Cerebellar nuclear complex (tissue), 1 donor: ENCODE measurements at regions not wholly inside any gene's neighbourhood (a gene's known extent, or its start where the extent isn't known, plus 50 kb on each side); places are given as distances from the start of the nearest gene placed in this dataset.
"Not testable (repeated sequence)": the region's sequence is repeated elsewhere in the genome, so short reads cannot be mapped to it uniquely, and the experiment has no call there.

Experiments used
- DNase-seq, 2 experiments: peaks; one replicate each; lab custom pipeline; 2025; lab: John Stamatoyannopoulos, UW

GRCh38 chr3:106120356-106120755, 251.5 kb upstream of the CBLB start:
- no peak for DNase-seq

GRCh38 chr3:106121491-106122289, 252.9 kb upstream of the CBLB start:
- no peak for DNase-seq

GRCh38 chr3:106124818-106125217, 256.0 kb upstream of the CBLB start:
- no peak for DNase-seq

GRCh38 chr3:106125321-106125720, 256.5 kb upstream of the CBLB start:
- DNase-seq, result no peak

GRCh38 chr3:106126067-106126845, 257.4 kb upstream of the CBLB start:
- DNase-seq, result no peak

- DNase-seq, result no peak
Observed at GRCh38 chr3:106126846-106127235, 258.0 kb upstream of the CBLB start.

- DNase-seq, result no peak
Observed at GRCh38 chr3:106129939-106130338, 261.1 kb upstream of the CBLB start.

GRCh38 chr3:106130384-106131198, 261.8 kb upstream of the CBLB start:
- DNase-seq, result no peak

- DNase-seq, result no peak
Observed at GRCh38 chr3:106135451-106136160, 266.8 kb upstream of the CBLB start.

GRCh38 chr3:106139826-106140225, 271.0 kb upstream of the CBLB start:
- DNase-seq, result no peak

- DNase-seq, result no peak
Observed at GRCh38 chr3:106140431-106140830, 271.6 kb upstream of the CBLB start.

GRCh38 chr3:106144030-106144429, 275.2 kb upstream of the CBLB start:
- no peak for DNase-seq

GRCh38 chr3:106148440-106149082, 279.7 kb upstream of the CBLB start:
- not testable (repeated sequence) for DNase-seq

- DNase-seq, result no peak
Observed at GRCh38 chr3:106157411-106157810, 288.6 kb upstream of the CBLB start.

- DNase-seq, result no peak
Observed at GRCh38 chr3:106160396-106160795, 291.6 kb upstream of the CBLB start.

GRCh38 chr3:106161246-106161645, 292.4 kb upstream of the CBLB start:
- no peak for DNase-seq

GRCh38 chr3:106167728-106168127, 298.9 kb upstream of the CBLB start:
- no peak for DNase-seq

- DNase-seq, result no peak
Observed at GRCh38 chr3:106168962-106169750, 300.3 kb upstream of the CBLB start.

- DNase-seq, result no peak
Observed at GRCh38 chr3:106170636-106171035, 301.8 kb upstream of the CBLB start.

GRCh38 chr3:106172101-106172500, 303.3 kb upstream of the CBLB start:
- DNase-seq, result no peak
